ENCODE measurements at regions not wholly inside any gene's neighbourhood (a gene's known extent, or its start where the extent isn't known, plus 50 kb on each side); places are given as distances from the start of the nearest gene placed in this dataset.

- H3K36me3 ChIP-seq (ENCODE audit: insufficient read depth, low read length) = no peaks in the 10 kb centered on the region
Observed at GRCh38 chr21:16370186-16370585, 640.4 kb downstream of the USP25 start.

GRCh38 chr21:16372586-16372985 is 642.8 kb downstream of the USP25 start:
- H4K20me1 ChIP-seq (ENCODE audit: insufficient read depth, low read length) = no peaks in the 10 kb centered on the region
- no peak for TF ChIP-seq CTCF (IDR thresholded peaks at IDR 0.05; ENCODE audit: extremely low read depth, low read depth, low read length)
- no peaks in the 10 kb centered on the region for H3K9me3 ChIP-seq (ENCODE audit: low read depth, low read length)
- no peaks in the 10 kb centered on the region for H3K4me1 ChIP-seq (ENCODE audit: insufficient read depth, low read length)
- no peaks in the 10 kb centered on the region for H3K79me2 ChIP-seq (ENCODE audit: insufficient read depth, low read length)
- no peaks in the 10 kb centered on the region for H3K27me3 ChIP-seq (ENCODE audit: insufficient read depth, low read length)
- no peak overlapping the region for H3K27ac ChIP-seq (ENCODE audit: low read depth, low read length)
- H3K36me3 ChIP-seq (ENCODE audit: insufficient read depth, low read length) = no peaks in the 10 kb centered on the region
- no peak for DNase-seq (ENCODE audit: insufficient read length, low spot score, missing footprints)
- no peak overlapping the region for H3K4me2 ChIP-seq (ENCODE audit: insufficient read depth, low read length)
- H2AFZ ChIP-seq (ENCODE audit: low read length) = no peak overlapping the region
- no peak overlapping the region for H3K4me3 ChIP-seq (ENCODE audit: insufficient read depth, low read length)

More at GRCh38 chr21:16370186-16370585, 640.4 kb downstream of the USP25 start:
- Histone ChIP-seq H3K79me2 (ENCODE audit: insufficient read depth, low read length) (no peaks in the 10 kb centered on the region), H3K4me2 (ENCODE audit: insufficient read depth, low read length) (no peak overlapping the region), H2AFZ (ENCODE audit: low read length) (no peak overlapping the region), H3K4me3 (ENCODE audit: insufficient read depth, low read length) (no peak overlapping the region), H3K27me3 (ENCODE audit: insufficient read depth, low read length) (no peaks in the 10 kb centered on the region), H3K27ac (ENCODE audit: low read depth, low read length) (no peak overlapping the region), H3K4me1 (ENCODE audit: insufficient read depth, low read length) (no peaks in the 10 kb centered on the region), H3K9me3 (ENCODE audit: low read depth, low read length) (no peaks in the 10 kb centered on the region), H4K20me1 (ENCODE audit: insufficient read depth, low read length) (no peaks in the 10 kb centered on the region)
- no peak for TF ChIP-seq CTCF (IDR thresholded peaks at IDR 0.05; ENCODE audit: extremely low read depth, low read depth, low read length)
- no peak for DNase-seq (ENCODE audit: insufficient read length, low spot score, missing footprints)

- Histone ChIP-seq H3K36me3 (ENCODE audit: insufficient read depth, low read length) (no peaks in the 10 kb centered on the region), H3K27ac (ENCODE audit: low read depth, low read length) (no peak overlapping the region), H2AFZ (ENCODE audit: low read length) (no peak overlapping the region), H3K9me3 (ENCODE audit: low read depth, low read length) (no peaks in the 10 kb centered on the region), H3K4me3 (ENCODE audit: insufficient read depth, low read length) (no peak overlapping the region), H4K20me1 (ENCODE audit: insufficient read depth, low read length) (no peaks in the 10 kb centered on the region), H3K27me3 (ENCODE audit: insufficient read depth, low read length) (no peaks in the 10 kb centered on the region), H3K79me2 (ENCODE audit: insufficient read depth, low read length) (no peaks in the 10 kb centered on the region), H3K4me1 (ENCODE audit: insufficient read depth, low read length) (peaks cover 4% of the 10 kb centered on the region), H3K4me2 (ENCODE audit: insufficient read depth, low read length) (no peak overlapping the region)
- TF ChIP-seq CTCF (IDR thresholded peaks at IDR 0.05; ENCODE audit: extremely low read depth, low read depth, low read length) = no peak
- no peak for DNase-seq (ENCODE audit: insufficient read length, low spot score, missing footprints)
Observed at GRCh38 chr21:16376673-16377072, 646.9 kb downstream of the USP25 start.

GRCh38 chr21:16377120-16377658 is 647.4 kb downstream of the USP25 start:
- Histone ChIP-seq H3K79me2 (ENCODE audit: insufficient read depth, low read length) (no peaks in the 10 kb centered on the region), H2AFZ (ENCODE audit: low read length) (peak overlapping the region; percentile 43), H3K27ac (ENCODE audit: low read depth, low read length) (no peak overlapping the region), H3K4me1 (ENCODE audit: insufficient read depth, low read length) (peaks cover 4% of the 10 kb centered on the region), H3K27me3 (ENCODE audit: insufficient read depth, low read length) (no peaks in the 10 kb centered on the region), H3K9me3 (ENCODE audit: low read depth, low read length) (no peaks in the 10 kb centered on the region), H4K20me1 (ENCODE audit: insufficient read depth, low read length) (no peaks in the 10 kb centered on the region), H3K36me3 (ENCODE audit: insufficient read depth, low read length) (no peaks in the 10 kb centered on the region), H3K4me2 (ENCODE audit: insufficient read depth, low read length) (no peak overlapping the region), H3K4me3 (ENCODE audit: insufficient read depth, low read length) (no peak overlapping the region)
- no peak for TF ChIP-seq CTCF (IDR thresholded peaks at IDR 0.05; ENCODE audit: extremely low read depth, low read depth, low read length)
- DNase-seq (ENCODE audit: insufficient read length, low spot score, missing footprints) = no peak
